Neural crest cell (in vitro differentiated cells): ENCODE measurements at regions not wholly inside any gene's neighbourhood (a gene's known extent, or its start where the extent isn't known, plus 50 kb on each side); places are given as distances from the start of the nearest gene placed in this dataset.

ENCODE experiments used
- DNase-seq: peaks from one replicate; pipeline ENCODE4 v3.0.0; 2021; ENCODE audit warnings: low read depth, mixed read lengths, low spot score
- H3K27ac Mint-ChIP-seq: one replicate; pipeline ENCODE4 v1.8.0; 2021; ENCODE audit warnings: mild to moderate bottlenecking, mixed read lengths; ENCODE audit not compliant: unreplicated experiment
- H3K27me3 Mint-ChIP-seq: 2 replicates; pipeline ENCODE4 v1.8.0; 2021; ENCODE audit warnings: low read depth, mild to moderate bottlenecking, mixed read lengths
- H3K36me3 Mint-ChIP-seq: 2 replicates; pipeline ENCODE4 v1.8.0; 2021; ENCODE audit warnings: low read depth, mild to moderate bottlenecking, mixed read lengths
- H3K4me1 Mint-ChIP-seq: 2 replicates; pipeline ENCODE4 v1.8.0; 2021; ENCODE audit warnings: mixed read lengths
- H3K4me3 Mint-ChIP-seq: one replicate; pipeline ENCODE4 v1.8.0; 2021; ENCODE audit warnings: mild to moderate bottlenecking, mixed read lengths
- H3K9me3 Mint-ChIP-seq: 2 replicates; pipeline ENCODE4 v1.8.0; 2021; ENCODE audit warnings: mixed read lengths
- CTCF ChIP-seq: fragments of 200-600 bp; sonication (generic); conservative IDR thresholded peaks from 2 replicates; pipeline ENCODE4 v1.5.0; 2021; ENCODE audit warnings: antibody characterized with exemption, mild to moderate bottlenecking

DNA sequence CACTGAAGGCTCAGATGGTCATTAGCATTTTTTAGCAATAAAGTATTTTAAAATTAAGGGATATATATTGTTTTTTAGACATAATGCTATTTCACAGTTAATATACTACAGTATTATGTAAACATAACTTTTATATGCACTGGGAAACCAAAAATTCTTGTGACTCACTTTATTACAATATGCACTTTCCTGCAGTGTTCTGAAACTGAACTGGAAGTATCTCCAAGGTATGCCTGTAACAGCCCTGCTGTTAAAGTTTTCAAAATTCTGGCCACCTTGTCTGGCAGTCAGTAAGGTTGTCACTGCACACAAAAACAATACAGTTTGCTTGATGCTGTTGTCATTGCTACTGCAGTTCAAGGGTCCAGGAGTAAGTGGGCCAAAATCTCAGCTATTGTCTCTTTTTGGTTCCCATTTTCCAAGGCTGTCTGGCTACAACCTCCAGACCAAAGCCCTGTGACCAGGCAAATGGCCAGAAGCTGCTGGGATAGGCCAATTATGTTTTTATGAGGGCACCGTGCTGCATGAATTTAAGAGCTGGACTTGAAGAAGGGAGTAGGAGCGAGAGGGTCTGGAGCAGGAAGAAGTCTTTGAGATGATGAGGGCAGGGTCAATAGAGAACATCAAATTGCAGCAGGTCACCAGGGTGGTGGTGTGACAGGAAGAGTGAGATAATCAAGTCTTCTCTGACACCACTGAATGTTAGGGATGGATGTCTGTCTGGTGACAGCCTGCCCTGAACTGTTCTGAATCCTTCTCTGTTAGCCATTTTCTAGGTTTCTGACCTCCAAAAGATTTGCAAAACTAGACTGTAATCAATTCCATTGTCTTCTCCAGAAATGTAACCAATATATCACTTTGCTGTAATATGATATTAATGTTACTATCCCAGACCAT lies 82.3 kb upstream of the CACHD1 start:
- Mint-ChIP-seq H3K4me3 (no peak overlapping the region), H3K27me3 (no peaks in the 10 kb centered on the region), H3K36me3 (peaks cover 6% of the 10 kb centered on the region), H3K9me3 (peaks cover 5% of the 10 kb centered on the region), H3K4me1 (peaks cover 8% of the 10 kb centered on the region), H3K27ac (no peak overlapping the region)
- no peak for DNase-seq
- no peak for TF ChIP-seq CTCF

GRCh38 chr1:64388336-64388735 lies 81.6 kb upstream of the CACHD1 start:
- Mint-ChIP-seq H3K27me3 (no peaks in the 10 kb centered on the region), H3K36me3 (peaks cover 6% of the 10 kb centered on the region), H3K4me1 (peaks cover 8% of the 10 kb centered on the region), H3K9me3 (peaks cover 5% of the 10 kb centered on the region), H3K27ac (no peak overlapping the region), H3K4me3 (no peak overlapping the region)
- DNase-seq, result no peak
- TF ChIP-seq CTCF, result no peak

DNA sequence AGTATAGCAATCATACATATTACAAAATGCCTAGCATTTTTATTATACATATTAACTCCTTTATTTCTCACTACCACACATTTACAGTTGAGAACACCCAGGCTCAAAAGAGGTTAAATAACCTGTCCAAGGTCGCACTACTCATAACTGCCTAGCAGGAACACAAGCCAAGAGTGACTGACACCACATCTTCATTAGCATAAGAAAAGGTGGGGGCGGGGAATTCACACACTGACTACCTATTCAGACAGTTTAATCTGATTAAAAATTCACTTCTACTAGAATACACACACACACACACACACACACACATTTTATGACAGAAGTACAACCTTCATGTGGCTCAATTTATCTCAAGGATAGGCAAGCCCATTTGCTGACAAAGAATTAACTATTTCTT lies 77.8 kb upstream of the CACHD1 start:
- no peak for TF ChIP-seq CTCF
- H3K4me3 Mint-ChIP-seq, result no peak overlapping the region
- no peaks in the 10 kb centered on the region for H3K36me3 Mint-ChIP-seq
- H3K9me3 Mint-ChIP-seq, result no peaks in the 10 kb centered on the region
- DNase-seq, result no peak
- no peak overlapping the region for H3K27ac Mint-ChIP-seq
- no peaks in the 10 kb centered on the region for H3K27me3 Mint-ChIP-seq
- peaks cover 8% of the 10 kb centered on the region for H3K4me1 Mint-ChIP-seq

DNA sequence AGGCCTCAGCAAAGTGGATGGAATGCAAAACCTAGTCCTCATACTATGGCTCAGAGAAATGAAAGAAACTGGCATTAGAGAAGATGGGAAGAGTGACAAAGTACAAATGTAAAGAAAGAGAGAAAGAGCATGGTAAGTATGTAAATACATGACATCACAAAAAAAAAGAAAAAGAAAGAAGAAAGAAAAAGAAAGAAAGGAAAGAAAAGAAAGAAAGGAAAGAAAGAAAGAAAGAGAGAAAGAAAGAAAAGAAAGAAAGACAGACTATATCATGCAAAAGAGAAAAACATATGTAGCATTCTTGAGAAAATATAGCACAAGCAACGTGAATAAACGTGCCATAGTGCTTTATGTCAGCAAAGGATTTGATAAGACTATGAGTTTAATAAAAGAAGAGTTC lies 76.1 kb upstream of the CACHD1 start:
- no peaks in the 10 kb centered on the region for H3K27me3 Mint-ChIP-seq
- no peak overlapping the region for H3K27ac Mint-ChIP-seq
- no peak overlapping the region for H3K4me3 Mint-ChIP-seq
- no peak for DNase-seq
- TF ChIP-seq CTCF, result no peak
- H3K36me3 Mint-ChIP-seq, result no peaks in the 10 kb centered on the region
- no peaks in the 10 kb centered on the region for H3K9me3 Mint-ChIP-seq
- peaks cover 8% of the 10 kb centered on the region for H3K4me1 Mint-ChIP-seq

GRCh38 chr1:64396817-64397216 lies 73.1 kb upstream of the CACHD1 start:
- Mint-ChIP-seq H3K36me3 (no peaks in the 10 kb centered on the region), H3K4me1 (peaks cover 8% of the 10 kb centered on the region), H3K4me3 (no peak overlapping the region), H3K27ac (no peak overlapping the region), H3K9me3 (no peaks in the 10 kb centered on the region), H3K27me3 (no peaks in the 10 kb centered on the region)
- no peak for DNase-seq
- TF ChIP-seq CTCF, result no peak
